Right ventricle myocardium inferior (tissue), 1 donor: ENCODE measurements at regions not wholly inside any gene's neighbourhood (a gene's known extent, or its start where the extent isn't known, plus 50 kb on each side); places are given as distances from the start of the nearest gene placed in this dataset.

Experiments
- ATAC-seq: fragments of 200-7000 bp; cut with Tn5 transposase; one replicate; pipeline ENCODE4 v1.9.1; 2020; ENCODE audit warnings: mild to moderate bottlenecking, moderate library complexity
- DNase-seq: peaks from one replicate; pipeline ENCODE4 v3.0.0; 2021; ENCODE audit errors: missing footprints
- intact Hi-C: fragments of 100-400 bp; cut with DNase I; formaldehyde crosslinking; loops from one replicate; pipeline ENCODE4 v1.11.0; 2022
- donor health status: DM: no; HTN: yes; CAD: no; lungs with severe emphysema.

DNA sequence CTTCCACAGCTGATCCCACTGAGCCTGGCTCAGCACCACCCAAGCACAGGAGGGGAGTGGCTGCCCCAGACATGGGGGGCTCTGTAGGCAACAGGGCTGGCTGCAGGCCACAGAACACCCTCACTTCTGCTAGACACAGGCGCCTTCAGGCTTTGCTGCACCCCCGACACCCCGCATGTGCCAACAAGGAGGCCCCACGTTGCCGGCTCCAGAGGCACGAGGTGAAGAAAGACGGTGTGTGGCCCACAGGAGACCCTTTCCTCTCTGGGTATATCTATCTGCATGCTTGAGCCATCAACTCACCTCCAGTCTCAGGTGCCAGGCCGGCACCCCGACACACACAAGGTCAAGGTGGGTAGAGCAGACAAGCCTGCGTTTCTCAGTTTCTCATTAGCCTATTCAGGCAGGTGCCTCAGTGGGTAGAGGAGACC, 158.3 kb downstream of the DLL1 start:
- intact Hi-C loops: no loop called here
- no peak for DNase-seq
- ATAC-seq: no peak

DNA sequence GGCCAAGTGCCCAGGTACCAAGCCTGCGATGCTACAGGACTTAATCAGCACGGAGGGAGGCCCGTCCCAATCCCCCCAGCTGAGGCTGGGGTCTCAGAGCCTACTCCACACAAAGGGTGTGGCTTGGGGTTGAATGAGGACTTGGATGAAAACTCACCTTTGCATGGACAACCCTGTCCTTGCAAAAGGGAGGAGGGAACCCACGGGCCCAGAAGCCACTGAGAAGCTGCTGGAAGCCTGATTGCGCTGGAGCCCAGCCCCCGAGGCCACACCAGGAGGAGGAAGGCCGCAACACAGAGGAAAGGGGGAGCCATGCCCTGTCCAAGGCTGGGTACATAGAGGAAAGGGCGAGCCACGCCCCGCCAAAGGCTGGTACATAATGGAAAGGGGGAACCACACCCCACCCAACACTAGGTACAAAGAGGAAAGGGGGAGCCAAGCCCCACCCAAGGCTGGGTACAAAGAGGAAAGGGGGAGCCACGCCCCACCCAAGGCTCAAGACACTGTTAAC, 158.8 kb downstream of the DLL1 start:
- intact Hi-C loops: no loop called here
- ATAC-seq: no peak
- DNase-seq: no peak

DNA sequence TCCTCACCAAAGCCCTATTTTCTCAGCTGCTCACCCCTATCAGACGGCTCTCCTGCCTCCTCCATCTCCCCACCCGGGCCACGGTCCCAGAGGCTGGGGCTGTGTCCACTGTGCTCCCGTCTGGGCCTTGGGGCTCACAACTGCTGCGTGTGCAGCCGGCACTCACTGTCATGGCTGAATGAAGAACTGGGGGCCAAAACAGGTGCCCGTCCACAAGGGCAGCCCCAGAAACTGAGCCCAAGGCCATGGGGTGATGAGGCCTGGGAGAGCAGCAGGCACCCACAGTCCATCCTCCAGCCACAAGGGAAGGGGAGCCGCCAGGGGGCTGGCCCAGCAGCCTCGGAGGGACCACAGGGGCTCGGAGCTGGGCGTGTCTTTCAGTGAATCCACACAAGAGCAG, 159.5 kb downstream of the DLL1 start:
- DNase-seq (no peak), ATAC-seq (no peak)
- intact Hi-C loops: loop anchor here (2.0 kb wide), 1 partner anchor 85 kb away; no protein-coding TSS in a partner anchor

DNA sequence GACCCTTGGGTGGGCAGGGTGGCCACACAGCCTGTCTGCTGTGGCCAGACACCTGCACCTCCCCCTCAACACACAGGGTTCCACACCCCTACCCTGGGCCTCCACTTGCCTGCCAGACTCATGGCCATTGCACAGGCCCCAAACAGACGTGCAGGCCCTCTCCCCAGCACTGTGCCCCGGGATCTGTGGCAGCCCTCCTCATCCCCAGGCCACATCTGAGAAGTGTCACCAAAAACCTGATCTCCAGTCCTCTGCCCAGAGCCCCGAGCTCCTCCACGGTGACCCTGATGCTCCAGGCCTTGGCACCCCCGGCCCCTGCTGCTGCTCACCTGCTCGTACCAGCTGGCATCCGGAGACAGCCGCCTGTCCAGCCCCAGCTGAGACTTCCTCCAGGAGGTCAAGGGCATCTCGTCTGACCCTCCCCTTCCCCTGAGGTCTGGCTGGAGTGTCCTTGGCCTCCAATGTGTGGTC, 160.1 kb downstream of the DLL1 start:
- ATAC-seq (no peak), DNase-seq (no peak)

DNA sequence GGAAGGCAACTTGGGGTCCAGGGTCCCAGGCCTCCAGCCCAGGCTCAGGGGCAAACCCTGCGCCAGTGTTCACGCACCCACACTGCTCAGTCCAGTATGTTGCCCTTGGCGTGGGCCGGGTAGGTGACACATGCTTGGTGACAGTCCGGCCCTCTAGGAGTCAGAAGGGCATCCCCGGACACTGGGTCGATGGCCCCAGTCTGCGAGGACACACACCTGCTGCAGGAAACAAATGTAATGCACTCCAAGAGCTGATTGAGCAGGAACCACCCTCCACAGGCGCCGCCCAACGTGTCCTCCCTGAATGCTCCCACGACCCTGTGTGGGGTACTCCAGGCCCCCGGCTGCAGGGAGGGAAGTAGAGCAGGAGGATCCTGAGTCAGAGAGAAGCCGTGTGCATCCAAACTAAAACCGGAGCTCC, 160.7 kb downstream of the DLL1 start:
- intact Hi-C loops: loop anchor here (2.0 kb wide), 1 partner anchor 83 kb away; no protein-coding TSS in a partner anchor
- peak; percentile 56 for ATAC-seq
- DNase-seq: no peak

More for the DNA sequence above, 160.1 kb downstream of the DLL1 start:
- intact Hi-C loops: loop anchor here (2.0 kb wide), 1 partner anchor 84 kb away; no protein-coding TSS in a partner anchor

DNA sequence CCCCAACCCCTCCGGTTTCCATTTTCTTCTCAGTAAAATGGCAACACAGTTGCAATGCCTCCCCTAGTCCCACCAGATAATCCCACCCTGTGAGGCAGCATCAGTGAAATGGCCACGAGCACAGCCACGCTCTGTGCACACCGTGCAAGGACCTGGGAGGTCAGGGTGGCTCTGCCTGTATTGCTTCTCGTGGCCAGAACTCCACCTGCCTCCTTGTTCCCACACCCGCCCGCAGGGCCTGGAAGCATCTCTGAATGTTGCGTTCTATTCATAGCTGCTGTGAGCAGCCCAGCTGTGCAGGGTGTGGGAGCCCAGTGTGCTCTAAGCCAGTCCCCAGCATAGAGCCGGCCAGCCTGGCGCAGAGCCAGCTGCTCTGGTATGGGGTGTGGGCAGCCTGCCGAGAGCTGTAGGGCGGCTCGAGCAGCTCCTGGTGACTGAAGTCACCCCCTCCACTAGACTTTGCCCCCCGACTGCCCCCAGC, 161.1 kb downstream of the DLL1 start:
- peak; percentile 89 for ATAC-seq
- intact Hi-C loops: loop anchor here (2.0 kb wide), 1 partner anchor 83 kb away; no protein-coding TSS in a partner anchor
- DNase-seq: peak; percentile 86

DNA sequence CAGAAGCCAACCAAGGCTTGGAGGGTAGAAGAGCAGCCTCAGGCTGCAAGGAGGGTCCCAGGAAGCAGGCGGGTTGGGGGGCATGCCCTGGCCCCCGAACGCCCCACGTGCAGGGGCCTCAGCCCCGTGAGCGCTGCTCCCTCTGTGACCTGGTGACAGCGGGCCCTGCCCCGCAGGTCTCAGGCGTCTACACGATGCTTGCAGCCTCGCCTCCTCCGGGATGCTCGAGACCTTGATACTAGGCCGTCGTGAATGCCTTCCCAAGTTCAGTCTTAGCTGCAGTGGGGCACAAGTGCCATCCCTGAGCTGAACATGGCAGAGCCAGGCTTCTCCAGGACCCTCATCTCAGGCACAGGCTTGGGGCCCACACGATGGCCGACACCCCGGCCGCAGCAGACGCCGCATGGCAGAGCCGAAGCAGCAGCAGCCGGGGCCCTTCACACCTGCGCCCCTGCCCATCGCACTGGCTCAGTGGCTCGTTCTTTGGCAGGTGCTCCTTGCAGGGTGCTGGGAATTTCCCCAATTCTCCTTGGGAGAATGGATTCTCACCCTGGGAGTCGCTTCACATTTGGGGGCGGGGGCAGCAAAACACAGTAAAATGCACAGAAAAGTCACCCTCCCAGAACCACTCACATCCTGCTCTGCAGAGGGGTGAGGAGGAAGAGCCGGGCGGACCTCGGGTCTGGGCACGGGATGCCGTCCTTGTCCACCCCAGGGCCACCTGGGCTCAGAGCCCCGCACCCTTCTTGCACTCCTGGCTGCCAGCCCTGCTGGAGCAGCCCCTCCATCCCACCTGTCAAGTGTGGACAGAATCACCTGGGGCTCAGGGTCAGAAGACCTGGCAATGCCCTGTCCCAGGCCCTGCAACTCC, 161.8 kb downstream of the DLL1 start:
- intact Hi-C loops: no loop called here
- ATAC-seq (no peak), DNase-seq (no peak)

DNA sequence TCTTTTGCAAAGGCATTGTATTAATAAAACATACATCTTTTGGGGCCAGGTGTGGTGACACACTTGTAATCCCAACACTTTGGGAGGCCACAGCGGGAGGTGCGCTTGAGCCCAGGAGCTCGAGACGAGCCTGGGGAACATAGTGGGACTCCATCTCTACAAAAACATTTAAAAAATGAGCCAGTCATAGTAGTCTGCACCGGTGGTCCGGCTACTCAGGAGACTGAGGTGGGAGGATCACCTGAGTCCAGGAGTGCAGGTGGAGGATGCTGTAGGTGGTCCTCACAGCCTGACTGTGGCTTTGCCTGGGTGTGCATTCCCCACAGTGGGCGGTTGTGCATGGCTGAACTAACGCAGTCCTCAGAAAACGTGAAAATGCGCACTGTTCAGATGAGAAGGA, 162.5 kb downstream of the DLL1 start:
- intact Hi-C loops: no loop called here
- DNase-seq (no peak), ATAC-seq (no peak)

DNA sequence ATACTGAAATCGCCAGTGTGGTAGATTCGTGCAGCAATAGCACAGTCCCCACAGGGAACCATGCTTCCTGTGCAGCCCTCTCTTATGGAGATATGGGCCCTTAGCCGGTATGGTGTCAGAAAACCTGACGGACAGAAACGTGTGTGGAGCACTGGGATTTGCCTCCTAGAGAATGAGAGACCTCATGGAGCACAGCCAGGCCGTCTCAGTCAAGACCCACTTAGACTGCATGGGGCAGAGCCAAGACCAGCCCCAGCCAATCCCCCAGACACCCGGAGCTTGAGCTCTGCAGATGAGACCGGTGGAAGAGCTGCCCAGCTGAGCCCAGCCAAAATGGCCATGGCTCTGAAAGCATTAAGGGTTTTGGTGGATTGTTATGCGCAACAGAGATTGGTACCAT, 163.7 kb downstream of the DLL1 start:
- intact Hi-C loops: no loop called here
- DNase-seq (no peak), ATAC-seq (no peak)

DNA sequence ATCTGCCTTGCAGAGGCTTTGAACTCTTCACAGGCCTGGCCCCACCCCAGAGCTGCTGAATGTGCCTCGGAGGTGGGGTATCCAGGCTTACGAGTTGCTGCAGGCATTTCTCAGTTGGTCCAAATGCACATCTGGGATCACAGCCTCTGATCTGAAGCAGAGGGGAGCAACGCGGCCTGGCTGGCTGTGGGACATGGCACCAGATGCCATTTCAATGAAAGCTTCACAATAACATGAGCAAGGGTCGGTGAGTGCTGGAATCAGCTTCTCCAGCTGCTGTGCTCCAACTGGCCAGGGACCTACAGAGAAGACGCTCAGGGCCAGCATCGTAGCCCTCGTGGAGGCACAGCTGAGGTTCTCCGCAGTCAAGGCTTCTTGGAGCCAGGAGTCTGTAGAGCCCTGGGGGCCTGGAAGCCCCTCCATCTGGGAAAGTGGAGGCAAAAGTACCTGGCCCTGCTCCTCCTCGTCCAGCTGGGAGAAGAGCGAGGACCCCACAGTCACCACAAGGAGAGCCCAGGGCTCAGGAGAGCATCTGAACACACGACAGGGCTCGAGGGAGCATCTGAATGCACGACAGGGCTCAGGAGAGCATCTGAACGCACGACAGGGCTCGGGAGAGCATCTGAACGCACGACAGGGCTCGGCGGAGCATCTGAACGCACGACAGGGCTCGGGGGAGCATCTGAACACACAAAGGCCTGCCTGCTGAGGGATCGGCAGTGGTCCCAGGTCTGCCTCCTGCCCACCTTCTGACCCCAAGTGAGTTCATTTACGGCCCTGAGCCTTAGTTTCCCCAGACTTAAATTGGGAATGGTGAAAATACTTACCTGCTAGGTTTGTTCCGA, 165.2 kb downstream of the DLL1 start:
- no peak for DNase-seq
- ATAC-seq: no peak
- intact Hi-C loops: no loop called here

DNA sequence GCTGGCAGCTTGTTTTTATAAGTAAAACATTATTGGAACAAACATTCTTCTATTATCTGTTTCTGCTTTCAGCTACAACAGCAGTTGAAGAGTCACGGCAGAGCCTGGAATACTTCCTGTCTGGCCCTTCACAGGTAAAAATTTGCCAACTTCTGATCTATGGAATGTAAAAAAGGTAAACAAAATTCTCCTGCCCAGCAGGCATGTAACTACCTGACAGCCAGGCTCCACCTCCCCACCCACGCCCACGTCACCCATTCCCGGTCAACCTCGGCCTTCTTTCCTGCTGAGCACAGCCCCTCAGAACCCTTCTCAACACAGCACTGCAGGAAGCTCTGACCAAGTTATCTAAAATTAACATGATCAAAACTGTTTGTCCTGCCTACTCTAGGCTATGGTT, 166.0 kb downstream of the DLL1 start:
- intact Hi-C loops: no loop called here
- no peak for ATAC-seq
- no peak for DNase-seq

DNA sequence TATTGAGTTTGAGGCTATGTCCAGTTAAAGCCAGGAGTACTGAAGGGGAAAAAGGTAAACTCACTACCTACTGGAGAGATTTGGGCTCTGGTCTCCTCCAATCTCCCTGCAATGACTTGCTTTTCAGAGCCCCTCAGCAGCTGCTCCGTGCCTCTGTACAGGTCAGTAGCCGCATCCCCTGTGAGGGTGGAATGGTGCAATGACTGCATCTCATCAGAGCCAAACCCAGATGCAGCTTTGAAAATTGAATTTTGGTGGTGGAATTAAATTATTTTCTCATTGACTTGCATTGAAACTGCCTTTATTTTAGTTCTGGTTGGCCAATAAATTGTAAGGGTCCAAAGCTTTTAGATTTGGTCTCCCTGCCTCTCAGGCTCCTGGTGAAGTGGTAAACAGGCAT, 166.7 kb downstream of the DLL1 start:
- intact Hi-C loops: no loop called here
- ATAC-seq (no peak), DNase-seq (no peak)

DNA sequence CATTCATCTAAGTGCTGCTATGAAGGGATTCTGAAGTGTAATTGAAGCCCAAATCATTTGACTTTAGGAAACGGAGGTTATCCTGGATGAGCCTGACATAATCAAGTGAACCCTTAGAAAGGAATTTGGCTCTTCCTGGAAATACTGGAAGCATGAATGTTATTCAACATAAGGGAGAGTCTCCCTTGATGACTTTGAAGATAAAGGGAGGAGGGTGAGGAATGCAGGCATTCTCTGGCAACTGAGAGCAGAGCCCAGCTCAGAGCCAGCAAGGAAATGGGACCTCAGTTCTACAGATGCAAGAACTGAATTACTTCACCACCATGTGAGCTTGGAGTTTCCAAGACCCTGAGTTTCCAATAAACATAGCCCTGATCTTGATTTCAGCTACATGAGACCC, 168.2 kb downstream of the DLL1 start:
- intact Hi-C loops: no loop called here
- ATAC-seq: no peak
- no peak for DNase-seq

DNA sequence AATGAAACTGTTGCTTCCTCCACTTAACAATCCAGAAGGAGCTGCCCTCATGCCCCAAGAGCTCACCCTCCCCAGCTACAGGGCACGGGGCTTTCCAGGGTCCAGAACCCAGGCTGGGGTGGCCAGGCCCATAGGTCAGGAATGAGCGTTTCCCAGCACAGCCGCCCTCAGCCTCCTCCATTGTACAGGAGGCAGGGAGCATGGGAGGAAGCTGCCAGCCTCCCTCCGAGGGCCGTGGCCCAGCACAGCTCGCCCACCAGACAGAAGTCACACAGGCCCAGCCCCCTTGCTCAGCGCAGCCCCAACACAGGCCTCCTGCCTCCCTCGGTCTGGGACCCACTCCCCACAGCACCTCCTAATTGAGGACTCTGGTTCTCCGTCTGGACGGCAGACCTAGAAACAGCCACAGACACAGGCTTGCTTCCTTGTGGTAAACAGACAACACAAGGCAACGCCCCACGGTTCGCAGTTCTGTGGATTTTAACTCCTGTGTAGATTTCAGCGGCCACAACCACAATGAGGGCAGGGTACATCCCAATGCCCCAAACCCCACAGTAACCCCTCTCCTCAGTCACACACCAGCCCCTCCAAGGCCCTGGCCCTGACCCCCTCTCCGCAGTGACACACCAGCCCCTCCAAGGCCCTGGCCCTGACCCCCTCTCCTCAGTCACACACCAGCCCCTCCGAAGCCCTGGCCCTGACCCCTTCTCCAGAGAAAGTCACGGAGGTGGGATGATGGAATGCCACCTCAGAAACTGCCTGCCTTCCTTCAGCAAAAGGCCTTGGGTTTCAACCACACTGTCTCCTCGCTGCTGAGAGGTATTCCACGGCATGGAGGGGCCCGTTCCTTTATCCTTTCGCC, 173.5 kb downstream of the DLL1 start:
- intact Hi-C loops: no loop called here
- DNase-seq: no peak
- ATAC-seq: no peak

DNA sequence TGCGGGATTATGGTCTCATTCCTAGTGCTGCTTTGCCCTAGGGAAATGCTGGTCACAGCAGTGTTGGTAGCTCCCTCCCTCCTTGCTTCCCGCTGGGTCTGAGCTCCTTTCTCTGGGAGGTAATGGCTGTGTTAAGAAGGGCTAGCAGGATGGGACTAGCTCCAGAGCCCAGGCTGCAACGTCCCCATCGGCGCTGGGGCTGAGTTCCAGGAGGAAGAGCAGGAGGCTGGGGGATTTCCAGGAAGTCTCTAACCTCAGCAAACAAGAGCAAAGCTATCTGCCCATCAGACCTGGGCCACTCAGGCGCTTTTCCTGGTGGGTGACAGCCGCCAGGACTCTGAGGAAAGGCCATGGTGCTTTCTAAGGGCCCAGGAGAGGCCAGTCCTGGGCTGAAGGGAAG, 174.2 kb downstream of the DLL1 start:
- intact Hi-C loops: no loop called here
- ATAC-seq (no peak), DNase-seq (no peak)

DNA sequence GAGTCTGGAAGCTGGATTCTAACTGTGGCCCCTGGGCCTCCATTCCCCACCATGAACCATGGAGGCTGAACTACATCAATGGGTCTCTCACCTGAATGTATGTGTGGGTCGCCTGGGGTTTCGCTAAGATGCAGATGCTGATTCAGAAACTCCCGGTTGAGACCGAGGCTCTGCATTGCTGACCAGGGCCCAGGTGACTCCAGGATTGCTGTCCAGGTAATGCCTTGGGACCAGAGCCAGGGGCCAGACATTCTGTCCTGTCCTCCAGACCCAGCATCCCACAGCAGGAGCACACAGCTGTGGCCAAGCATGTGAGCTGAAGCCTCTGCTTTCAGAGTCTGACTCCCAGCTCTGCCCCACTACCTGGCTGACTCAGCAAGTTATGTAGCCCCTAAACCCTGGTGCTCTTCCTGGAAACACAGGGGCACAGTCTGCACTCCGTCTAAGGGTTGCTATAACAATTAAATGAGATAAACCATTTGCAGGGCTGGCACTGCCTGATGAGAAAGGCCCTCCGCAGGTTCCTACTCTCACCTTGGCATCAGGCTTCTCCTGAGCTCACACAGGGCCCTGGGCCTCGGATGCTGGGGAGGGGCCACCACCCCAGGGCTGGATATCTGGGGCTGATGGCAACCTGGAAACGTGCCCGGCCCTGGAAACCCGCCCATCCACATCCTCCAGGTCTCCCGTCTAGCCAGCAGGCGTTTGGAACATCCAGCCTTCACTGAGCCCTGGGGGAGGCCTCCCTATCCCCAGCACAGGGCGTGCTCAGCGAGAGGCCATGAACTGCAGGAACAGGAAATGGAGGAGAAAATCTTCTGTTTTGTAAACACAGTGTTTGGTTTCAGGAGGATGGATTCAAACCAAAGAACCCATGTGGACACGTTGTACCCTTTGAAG, 175.7 kb downstream of the DLL1 start:
- ATAC-seq: no peak
- no peak for DNase-seq
- intact Hi-C loops: no loop called here

DNA sequence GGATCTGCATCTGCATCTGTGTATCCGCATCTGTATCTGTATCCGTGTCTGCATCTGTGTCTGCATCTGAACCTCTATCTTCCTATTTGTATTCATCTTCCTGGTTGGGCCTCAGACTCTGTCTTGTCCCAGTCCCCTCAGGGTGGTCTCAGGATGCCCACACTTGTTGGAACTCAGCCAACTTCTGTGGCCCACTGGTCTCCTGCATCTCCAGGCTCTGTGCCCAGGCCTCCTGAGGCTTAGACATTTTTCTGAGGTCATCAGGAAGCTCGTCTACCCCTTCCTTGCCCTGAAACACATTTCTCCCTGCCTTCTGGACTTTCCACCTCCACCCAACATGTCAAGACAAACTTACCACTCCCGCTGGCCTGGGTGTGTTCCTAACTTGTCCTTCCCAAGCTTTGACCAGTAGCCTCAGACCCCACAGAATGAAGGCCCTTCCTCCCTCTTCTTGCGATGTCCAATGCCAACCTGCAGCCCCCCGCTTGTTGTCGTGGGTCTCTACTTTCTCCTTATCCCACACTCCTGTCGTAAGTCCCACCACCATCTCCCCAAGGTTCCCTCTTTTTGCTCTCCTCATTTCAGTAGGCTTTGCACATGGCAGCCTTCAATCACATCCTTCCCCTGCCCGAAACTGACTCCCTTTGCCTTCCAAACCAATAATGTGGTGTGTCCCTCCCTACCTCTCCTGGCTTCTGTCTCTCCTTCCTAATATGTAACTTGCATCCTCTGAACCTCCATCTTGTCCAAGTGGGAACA, 176.5 kb downstream of the DLL1 start:
- DNase-seq: no peak
- no peak for ATAC-seq
- intact Hi-C loops: no loop called here
